AG08395 (cell line): ENCODE measurements at regions not wholly inside any gene's neighbourhood (a gene's known extent, or its start where the extent isn't known, plus 50 kb on each side); places are given as distances from the start of the nearest gene placed in this dataset.

Experiments used
- DNase-seq: peaks from one replicate; pipeline ENCODE4 v3.0.0; 2012; ENCODE audit warnings: mixed read lengths, low spot score

- no peak for DNase-seq
These were observed 666.8 kb upstream of the NDST4 start for GRCh38 chr4:115780268-115780667.

GRCh38 chr4:115770046-115770543, 656.7 kb upstream of the NDST4 start:
- DNase-seq: no peak

GRCh38 chr4:115769396-115769795, 656.0 kb upstream of the NDST4 start:
- no peak for DNase-seq

GRCh38 chr4:115763051-115763450, 649.6 kb upstream of the NDST4 start:
- no peak for DNase-seq

- no peak for DNase-seq
These were observed 645.8 kb upstream of the NDST4 start for GRCh38 chr4:115759231-115759630.

GRCh38 chr4:115749404-115749803, 636.0 kb upstream of the NDST4 start:
- no peak for DNase-seq

- no peak for DNase-seq
These were observed 627.4 kb upstream of the NDST4 start for GRCh38 chr4:115740806-115741205.

- no peak for DNase-seq
These were observed 616.4 kb upstream of the NDST4 start for GRCh38 chr4:115729739-115730266.

GRCh38 chr4:115723621-115724020, 610.2 kb upstream of the NDST4 start:
- DNase-seq: no peak

- no peak for DNase-seq
These were observed 607.2 kb upstream of the NDST4 start for GRCh38 chr4:115720611-115721010.

- no peak for DNase-seq
These were observed 598.2 kb upstream of the NDST4 start for GRCh38 chr4:115711575-115711974.

GRCh38 chr4:115688961-115689360, 575.5 kb upstream of the NDST4 start:
- DNase-seq: no peak

GRCh38 chr4:115687052-115687755, 573.8 kb upstream of the NDST4 start:
- DNase-seq: no peak

- no peak for DNase-seq
These were observed 565.1 kb upstream of the NDST4 start for GRCh38 chr4:115678425-115678941.

GRCh38 chr4:115675719-115676118, 562.3 kb upstream of the NDST4 start:
- no peak for DNase-seq

GRCh38 chr4:115674485-115674884, 561.1 kb upstream of the NDST4 start:
- no peak for DNase-seq

- no peak for DNase-seq
These were observed 558.2 kb upstream of the NDST4 start for GRCh38 chr4:115671581-115671980.

- no peak for DNase-seq
These were observed 557.5 kb upstream of the NDST4 start for GRCh38 chr4:115670930-115671329.

- DNase-seq: no peak
These were observed 555.0 kb upstream of the NDST4 start for GRCh38 chr4:115668396-115668795.

GRCh38 chr4:115664285-115664684, 550.9 kb upstream of the NDST4 start:
- no peak for DNase-seq

- no peak for DNase-seq
These were observed 547.0 kb upstream of the NDST4 start for GRCh38 chr4:115660465-115660864.

- DNase-seq: no peak
These were observed 544.7 kb upstream of the NDST4 start for GRCh38 chr4:115657991-115658650.

- DNase-seq: no peak
These were observed 542.2 kb upstream of the NDST4 start for GRCh38 chr4:115655626-115656025.
